ENCODE measurements at regions not wholly inside any gene's neighbourhood (a gene's known extent, or its start where the extent isn't known, plus 50 kb on each side); places are given as distances from the start of the nearest gene placed in this dataset.
"Not testable (repeated sequence)": the region's sequence is repeated elsewhere in the genome, so short reads cannot be mapped to it uniquely, and the experiment has no call there.

DNA sequence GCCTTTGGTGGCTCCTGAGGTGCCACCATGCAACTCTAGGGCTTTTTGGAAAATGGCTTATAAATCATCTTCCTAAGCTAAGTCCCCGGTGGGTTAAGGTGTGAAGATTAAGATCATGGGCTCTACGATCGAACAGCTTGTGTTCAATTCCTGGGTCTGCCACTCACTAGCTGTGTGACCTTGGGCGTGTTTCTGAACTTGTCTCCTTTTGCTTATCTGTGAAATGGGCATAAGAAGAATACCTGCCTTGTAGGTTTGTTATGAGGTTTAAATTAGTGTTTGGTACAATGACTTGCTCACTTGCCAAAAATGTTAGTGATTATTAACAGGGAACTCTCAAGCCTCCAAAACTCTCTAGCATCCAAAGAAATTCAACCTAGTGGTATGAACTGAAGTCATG, 119.2 kb upstream of the PITX1 start:
- no peaks in the 10 kb centered on the region; a peak in 1 of 7 replicates for H3K36me3 Mint-ChIP-seq (ENCODE audit: insufficient read depth in 1 of 3, low read depth in 3 of 3)
- no peak overlapping the region for H3K27ac ChIP-seq (ENCODE audit: insufficient read length, low read depth, low read length)
- H3K4me1 ChIP-seq (ENCODE audit: insufficient read depth, low read length): no peaks in the 10 kb centered on the region
- H2AK5ac ChIP-seq (ENCODE audit: insufficient read length, low read length): no peak overlapping the region
- H2BK20ac ChIP-seq (ENCODE audit: low read depth, low read length, poor library complexity, severe bottlenecking): no peak overlapping the region
- TF ChIP-seq, protein P1, sequence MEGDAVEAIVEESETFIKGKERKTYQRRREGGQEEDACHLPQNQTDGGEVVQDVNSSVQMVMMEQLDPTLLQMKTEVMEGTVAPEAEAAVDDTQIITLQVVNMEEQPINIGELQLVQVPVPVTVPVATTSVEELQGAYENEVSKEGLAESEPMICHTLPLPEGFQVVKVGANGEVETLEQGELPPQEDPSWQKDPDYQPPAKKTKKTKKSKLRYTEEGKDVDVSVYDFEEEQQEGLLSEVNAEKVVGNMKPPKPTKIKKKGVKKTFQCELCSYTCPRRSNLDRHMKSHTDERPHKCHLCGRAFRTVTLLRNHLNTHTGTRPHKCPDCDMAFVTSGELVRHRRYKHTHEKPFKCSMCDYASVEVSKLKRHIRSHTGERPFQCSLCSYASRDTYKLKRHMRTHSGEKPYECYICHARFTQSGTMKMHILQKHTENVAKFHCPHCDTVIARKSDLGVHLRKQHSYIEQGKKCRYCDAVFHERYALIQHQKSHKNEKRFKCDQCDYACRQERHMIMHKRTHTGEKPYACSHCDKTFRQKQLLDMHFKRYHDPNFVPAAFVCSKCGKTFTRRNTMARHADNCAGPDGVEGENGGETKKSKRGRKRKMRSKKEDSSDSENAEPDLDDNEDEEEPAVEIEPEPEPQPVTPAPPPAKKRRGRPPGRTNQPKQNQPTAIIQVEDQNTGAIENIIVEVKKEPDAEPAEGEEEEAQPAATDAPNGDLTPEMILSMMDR (conservative IDR thresholded peaks at IDR 0.05): no peak
- H3K27ac Mint-ChIP-seq: no peak overlapping the region
- H2AFZ ChIP-seq (ENCODE audit: low read length): no peak overlapping the region
- no peak for DNase-seq
- no peak overlapping the region for H2BK120ac ChIP-seq (ENCODE audit: low read depth, low read length, poor library complexity, severe bottlenecking)
- no peak overlapping the region for H3K56ac ChIP-seq (ENCODE audit: insufficient read length, low read depth, low read length)
- no CpG with 5 or more reads among the region's 4 CpGs for WGBS (ENCODE audit: extremely low coverage, insufficient read length, low lambda C conversion rate)
- H3K23ac ChIP-seq (ENCODE audit: insufficient read length, low read depth, low read length): no peak overlapping the region
- no peaks in the 10 kb centered on the region for H3K9me3 ChIP-seq (ENCODE audit: control insufficient read depth, low read depth, low read length)
- peaks cover 19% of the 10 kb centered on the region for H3K27me3 Mint-ChIP-seq (ENCODE audit: low read depth)
- H3K9ac ChIP-seq (ENCODE audit: extremely low read depth, insufficient read length, low read length): no peak overlapping the region
- no peaks in the 10 kb centered on the region for H3K79me2 ChIP-seq (ENCODE audit: insufficient read depth, low read length)
- no peak overlapping the region for H3T11ph ChIP-seq (ENCODE audit: low read length)
- no peaks in the 10 kb centered on the region for H4K20me1 ChIP-seq (ENCODE audit: control insufficient read depth, insufficient read depth, insufficient read length)
- no peak overlapping the region for H3K4me2 ChIP-seq (ENCODE audit: insufficient read depth, insufficient read length, low read length)
- no peak overlapping the region for H3K18ac ChIP-seq (ENCODE audit: insufficient read length, low read depth, low read length)
- peaks cover 10 to 16% of the 10 kb centered on the region in 2 experiments for H3K4me1 Mint-ChIP-seq
- H3K14ac ChIP-seq (ENCODE audit: insufficient read depth, low read length): no peak overlapping the region
- H2BK12ac ChIP-seq (ENCODE audit: insufficient read length, low read depth, low read length): no peak overlapping the region
- H2BK5ac ChIP-seq (ENCODE audit: insufficient read length, low read length): no peak overlapping the region
- no peak overlapping the region for H3K4me3 Mint-ChIP-seq
- peaks cover 0 to 2% of the 10 kb centered on the region in 2 experiments; a peak in 1 of 5 replicates for H3K9me3 Mint-ChIP-seq
- H4K91ac ChIP-seq (ENCODE audit: insufficient read length, low read depth, low read length): no peak overlapping the region
- no peaks in the 10 kb centered on the region for H3K27me3 ChIP-seq (ENCODE audit: insufficient read depth, low read length)
- no peaks in the 10 kb centered on the region for H3K79me1 ChIP-seq (ENCODE audit: insufficient read depth, low read depth, low read length, poor library complexity, severe bottlenecking)
- no peak overlapping the region for H3K4ac ChIP-seq (ENCODE audit: low read depth, low read length)
- no peak overlapping the region for H4K8ac ChIP-seq (replicated peaks; ENCODE audit: insufficient read length, low read depth, low read length)
- no peaks in the 10 kb centered on the region for H3K23me2 ChIP-seq (ENCODE audit: insufficient read length, low read depth, low read length, poor library complexity, severe bottlenecking)
- no peak overlapping the region for H4K5ac ChIP-seq (ENCODE audit: insufficient read length, low read depth, low read length)
- no peak overlapping the region for H2BK15ac ChIP-seq (ENCODE audit: low read depth, low read length)

DNA sequence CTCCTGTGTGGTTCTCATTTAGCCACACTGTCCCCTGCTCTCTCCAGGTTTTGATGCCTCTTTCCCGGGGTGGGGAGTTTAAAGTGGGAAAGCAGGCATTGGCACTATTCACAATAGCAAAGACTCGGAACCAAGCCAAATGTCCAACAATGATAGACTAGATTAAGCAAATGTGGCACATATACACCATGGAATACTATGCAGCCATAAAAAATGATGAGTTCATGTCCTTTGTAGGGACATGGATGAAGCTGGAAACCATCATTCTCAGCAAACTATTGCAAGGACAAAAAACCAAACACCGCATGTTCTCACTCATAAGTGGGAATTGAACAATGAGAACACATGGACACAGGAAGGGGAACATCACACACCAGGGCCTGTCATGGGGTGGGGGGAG, 117.6 kb upstream of the PITX1 start:
- H3K18ac ChIP-seq (ENCODE audit: insufficient read length, low read depth, low read length); H3K27ac ChIP-seq (ENCODE audit: insufficient read length, low read depth, low read length); H2BK120ac ChIP-seq (ENCODE audit: low read depth, low read length, poor library complexity, severe bottlenecking); H3K9me3 Mint-ChIP-seq; H4K20me1 ChIP-seq (ENCODE audit: control insufficient read depth, insufficient read depth, insufficient read length); H3K79me1 ChIP-seq (ENCODE audit: insufficient read depth, low read depth, low read length, poor library complexity, severe bottlenecking); H3K27ac Mint-ChIP-seq; H3K27me3 ChIP-seq (ENCODE audit: insufficient read depth, low read length); H3K23me2 ChIP-seq (ENCODE audit: insufficient read length, low read depth, low read length, poor library complexity, severe bottlenecking); H2BK15ac ChIP-seq (ENCODE audit: low read depth, low read length); H4K91ac ChIP-seq (ENCODE audit: insufficient read length, low read depth, low read length); H3T11ph ChIP-seq (ENCODE audit: low read length); H3K9ac ChIP-seq (ENCODE audit: extremely low read depth, insufficient read length, low read length); H2BK12ac ChIP-seq (ENCODE audit: insufficient read length, low read depth, low read length); H4K5ac ChIP-seq (ENCODE audit: insufficient read length, low read depth, low read length); H3K14ac ChIP-seq (ENCODE audit: insufficient read depth, low read length); H3K4me1 ChIP-seq (ENCODE audit: insufficient read depth, low read length); H3K4me2 ChIP-seq (ENCODE audit: insufficient read depth, insufficient read length, low read length); H3K4me3 Mint-ChIP-seq; H4K8ac ChIP-seq (replicated peaks; ENCODE audit: insufficient read length, low read depth, low read length); H3K23ac ChIP-seq (ENCODE audit: insufficient read length, low read depth, low read length); H3K56ac ChIP-seq (ENCODE audit: insufficient read length, low read depth, low read length); H2BK20ac ChIP-seq (ENCODE audit: low read depth, low read length, poor library complexity, severe bottlenecking); H3K9me3 ChIP-seq (ENCODE audit: control insufficient read depth, low read depth, low read length); DNase-seq; H2AFZ ChIP-seq (ENCODE audit: low read length); H3K36me3 Mint-ChIP-seq (ENCODE audit: insufficient read depth in 1 of 3, low read depth in 3 of 3); H2BK5ac ChIP-seq (ENCODE audit: insufficient read length, low read length); H3K4ac ChIP-seq (ENCODE audit: low read depth, low read length); H2AK5ac ChIP-seq (ENCODE audit: insufficient read length, low read length); H3K79me2 ChIP-seq (ENCODE audit: insufficient read depth, low read length): not testable (repeated sequence)
- no CpG with 5 or more reads among the region's 3 CpGs for WGBS (ENCODE audit: extremely low coverage, insufficient read length, low lambda C conversion rate)
- H3K4me1 Mint-ChIP-seq: peaks cover 10 to 16% of the 10 kb centered on the region in 2 experiments
- H3K27me3 Mint-ChIP-seq (ENCODE audit: low read depth): peaks cover 19% of the 10 kb centered on the region
